ENCODE measurements at regions not wholly inside any gene's neighbourhood (a gene's known extent, or its start where the extent isn't known, plus 50 kb on each side); places are given as distances from the start of the nearest gene placed in this dataset.

- Histone ChIP-seq H2AFZ (ENCODE audit: insufficient read depth, low read depth, low read length, poor library complexity, severe bottlenecking) (no peak overlapping the region), H4K20me1 (ENCODE audit: insufficient read depth, low read length) (no peaks in the 10 kb centered on the region), H3K4me1 (ENCODE audit: control insufficient read depth in 1 of 2, insufficient read depth in 2 of 2, low read length in 2 of 2) (no peaks in the 10 kb centered on the region), H3K36me3 (replicated peaks in 1 of 2; ENCODE audit: control insufficient read depth in 1 of 2, insufficient read depth in 2 of 2, low read length in 2 of 2) (no peaks in the 10 kb centered on the region), H3K9me3 (replicated peaks in 1 of 2; ENCODE audit: control insufficient read depth in 1 of 2, insufficient read depth in 1 of 2, low read length in 2 of 2) (no peaks in the 10 kb centered on the region), H3K27me3 (ENCODE audit: control insufficient read depth in 2 of 2, insufficient read depth in 2 of 2, low read length in 2 of 2) (no peaks in the 10 kb centered on the region), H3K27ac (ENCODE audit: low read depth in 1 of 2, low read length in 2 of 2) (no peak overlapping the region), H3K4me2 (replicated peaks; ENCODE audit: extremely low read depth, low read length, poor library complexity, severe bottlenecking) (no peak overlapping the region), H3K79me2 (ENCODE audit: insufficient read depth, low read length) (no peaks in the 10 kb centered on the region), H3K9ac (ENCODE audit: insufficient read depth, low read length, poor library complexity, severe bottlenecking) (no peak overlapping the region), H3K4me3 (replicated peaks in 1 of 3; ENCODE audit: low read depth in 2 of 3, low read length in 3 of 3) (no peak overlapping the region)
- Mint-ChIP-seq H3K36me3 (no peaks in the 10 kb centered on the region), H3K4me1 (peaks cover 12% of the 10 kb centered on the region), H3K27ac (no peak overlapping the region), H3K9me3 (peaks cover 0 to 1% (median 0%) of the 10 kb centered on the region in 7 donors), H3K4me3 (no peak overlapping the region), H3K27me3 (ENCODE audit: low read depth in 3 of 3) (peaks cover 4 to 15% (median 8%) of the 10 kb centered on the region in 3 donors)
- 80% methylated on average over 1 of the region's 11 CpGs for WGBS (ENCODE audit: insufficient coverage)
- TF ChIP-seq CTCF (IDR thresholded peaks at IDR 0.05) = no peak
- intact Hi-C loops (cut with micrococcal nuclease) = no loop called here
- DNase-seq = no peak
Measured at GRCh38 chr20:51961964-51962761, 159.8 kb upstream of the SALL4 start.

GRCh38 chr20:51960047-51960675, 157.8 kb upstream of the SALL4 start:
- Histone ChIP-seq H3K4me1 (ENCODE audit: control insufficient read depth in 1 of 2, insufficient read depth in 2 of 2, low read length in 2 of 2) (no peaks in the 10 kb centered on the region), H3K9me3 (replicated peaks in 1 of 2; ENCODE audit: control insufficient read depth in 1 of 2, insufficient read depth in 1 of 2, low read length in 2 of 2) (no peaks in the 10 kb centered on the region), H3K9ac (ENCODE audit: insufficient read depth, low read length, poor library complexity, severe bottlenecking) (no peak overlapping the region), H3K27me3 (ENCODE audit: control insufficient read depth in 2 of 2, insufficient read depth in 2 of 2, low read length in 2 of 2) (no peaks in the 10 kb centered on the region), H3K79me2 (ENCODE audit: insufficient read depth, low read length) (no peaks in the 10 kb centered on the region), H3K4me3 (replicated peaks in 1 of 3; ENCODE audit: low read depth in 2 of 3, low read length in 3 of 3) (no peak overlapping the region), H3K36me3 (replicated peaks in 1 of 2; ENCODE audit: control insufficient read depth in 1 of 2, insufficient read depth in 2 of 2, low read length in 2 of 2) (no peaks in the 10 kb centered on the region), H3K4me2 (replicated peaks; ENCODE audit: extremely low read depth, low read length, poor library complexity, severe bottlenecking) (no peak overlapping the region), H4K20me1 (ENCODE audit: insufficient read depth, low read length) (no peaks in the 10 kb centered on the region), H2AFZ (ENCODE audit: insufficient read depth, low read depth, low read length, poor library complexity, severe bottlenecking) (no peak overlapping the region), H3K27ac (ENCODE audit: low read depth in 1 of 2, low read length in 2 of 2) (no peak overlapping the region)
- 100% methylated on average over 3 of the region's 12 CpGs for WGBS (ENCODE audit: insufficient coverage)
- H3K4me3 Mint-ChIP-seq = no peak overlapping the region
- H3K4me1 Mint-ChIP-seq = peaks cover 12% of the 10 kb centered on the region
- no peak overlapping the region for H3K27ac Mint-ChIP-seq
- intact Hi-C loops (cut with micrococcal nuclease) = no loop called here
- DNase-seq = no peak
- no peaks in the 10 kb centered on the region for H3K36me3 Mint-ChIP-seq
- H3K9me3 Mint-ChIP-seq = no peaks in the 10 kb centered on the region
- no peak for TF ChIP-seq CTCF (IDR thresholded peaks at IDR 0.05)
- H3K27me3 Mint-ChIP-seq (ENCODE audit: low read depth in 3 of 3) = peaks cover 2 to 17% (median 10%) of the 10 kb centered on the region in 3 donors
